OCI-LY7 (cell line): ENCODE measurements at regions not wholly inside any gene's neighbourhood (a gene's known extent, or its start where the extent isn't known, plus 50 kb on each side); places are given as distances from the start of the nearest gene placed in this dataset.
A peak's percentile ranks its signal among the peaks of the same experiment; 100 is the strongest.
"Not testable (repeated sequence)": the region's sequence is repeated elsewhere in the genome, so short reads cannot be mapped to it uniquely, and the experiment has no call there.

ENCODE experiments used
- BruUV-seq: library from RNA; stranded (reverse); fragments of 400-500 nt; replicated peaks from 2 replicates; lab custom pipeline; 2021; lab: Mats Ljungman, UMichigan
- CTCF ChIA-PET: fragments of 300-600 bp; sonication (Branson Sonifier 250); formaldehyde crosslinking; loops from one replicate; lab custom pipeline; 2022; ENCODE audit warnings: antibody characterized with exemption; ENCODE audit not compliant: unreplicated experiment; lab: Charles Lee
- POLR2A ChIA-PET: fragments of 300-600 bp; sonication (Branson Sonifier 250); formaldehyde crosslinking; loops from one replicate; lab custom pipeline; 2022; ENCODE audit warnings: antibody characterized with exemption; lab: Charles Lee
- DNase-seq: peaks from one replicate; pipeline ENCODE4 v3.0.0-alpha.2; 2015; ENCODE audit warnings: low spot score
- H2AFZ ChIP-seq: fragments of 200-600 bp; sonication (generic), shearing (Covaris generic); 2 replicates; pipeline ENCODE4 v1.6.1; 2014; ENCODE audit warnings: mild to moderate bottlenecking, antibody characterized with exemption, low read length, moderate library complexity
- H3K27ac ChIP-seq: fragments of 200-600 bp; sonication (generic); 2 replicates; pipeline ENCODE4 v1.5.1; 2014; ENCODE audit warnings: mixed run types, low read depth, mild to moderate bottlenecking, moderate library complexity, low read length, inconsistent platforms; ENCODE audit not compliant: poor library complexity, severe bottlenecking
- H3K36me3 ChIP-seq: fragments of 200-600 bp; sonication (generic); 2 replicates; pipeline ENCODE4 v1.6.1; 2014; ENCODE audit warnings: mild to moderate bottlenecking, antibody characterized with exemption, low read length, moderate library complexity, mixed read lengths; ENCODE audit not compliant: insufficient read depth
- H3K4me1 ChIP-seq: fragments of 200-600 bp; sonication (generic); 2 replicates; pipeline ENCODE4 v1.5.1; 2014; ENCODE audit warnings: mild to moderate bottlenecking, low read length; ENCODE audit not compliant: insufficient read depth, poor library complexity, severe bottlenecking
- H3K4me2 ChIP-seq: fragments of 200-600 bp; sonication (generic); 2 replicates; pipeline ENCODE4 v1.6.1; 2014; ENCODE audit warnings: mild to moderate bottlenecking, low read length
- H3K4me3 ChIP-seq: fragments of 200-600 bp; sonication (generic); 2 replicates; pipeline ENCODE4 v1.5.1; 2014; ENCODE audit warnings: mild to moderate bottlenecking, low read depth, low read length; ENCODE audit not compliant: poor library complexity, severe bottlenecking
- H3K79me2 ChIP-seq: fragments of 200-600 bp; sonication (generic); 2 replicates; pipeline ENCODE4 v1.6.1; 2016; ENCODE audit warnings: low read depth, mild to moderate bottlenecking, low read length, moderate library complexity, mixed read lengths; ENCODE audit not compliant: insufficient read depth
- H3K9me2 ChIP-seq: fragments of 200-600 bp; sonication (generic); 2 replicates; pipeline ENCODE4 v1.6.1; 2016; ENCODE audit warnings: mild to moderate bottlenecking, low read length, mixed read lengths; ENCODE audit not compliant: insufficient read depth
- H3K9me3 ChIP-seq: fragments of 200-600 bp; sonication (generic); 2 replicates; pipeline ENCODE4 v1.6.1; 2014; ENCODE audit warnings: mild to moderate bottlenecking, mixed run types, low read length, mixed read lengths
- H4K20me1 ChIP-seq: fragments of 200-600 bp; sonication (generic); 2 replicates; pipeline ENCODE4 v1.6.1; 2014; ENCODE audit warnings: mild to moderate bottlenecking, antibody characterized with exemption, low read length, moderate library complexity, mixed read lengths; ENCODE audit not compliant: insufficient read depth
- intact Hi-C: fragments of 100-400 bp; cut with micrococcal nuclease; formaldehyde crosslinking; loops from one replicate; pipeline ENCODE4 v1.10.0; 2022; ENCODE audit not compliant: unreplicated experiment
- TF ChIP-seq, protein P1 (sequence below): fragments of 200-600 bp; sonication (generic); conservative IDR thresholded peaks from 2 replicates; pipeline ENCODE4 v1.5.1; 2014; ENCODE audit warnings: mild to moderate bottlenecking, antibody characterized with exemption, low read length, moderate library complexity, mixed read lengths

DNA sequence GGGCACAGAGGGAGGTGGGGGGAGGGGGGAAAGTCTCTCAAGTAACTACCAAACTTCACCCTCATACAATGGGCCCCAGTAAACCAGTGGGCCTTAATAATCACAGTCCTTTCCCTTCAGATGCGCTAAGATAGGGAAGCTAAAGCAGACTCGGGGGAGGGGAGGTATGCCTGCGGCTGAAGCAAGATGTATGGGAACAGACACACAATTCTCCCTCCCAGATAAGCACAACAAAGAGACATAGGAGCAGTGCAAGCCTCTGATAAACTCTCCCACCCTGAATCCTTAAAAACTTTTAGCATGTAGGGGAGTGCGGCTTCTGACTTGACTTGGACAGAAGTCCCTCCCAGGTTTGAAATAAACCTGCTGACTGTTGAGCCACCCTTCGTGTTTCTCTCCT lies 54.7 kb downstream of the PROP1 start:
- H3K27ac ChIP-seq, H3K9me2 ChIP-seq, H3K4me3 ChIP-seq, H3K79me2 ChIP-seq, CTCF ChIA-PET, H3K36me3 ChIP-seq, H3K4me1 ChIP-seq, H3K4me2 ChIP-seq, H2AFZ ChIP-seq, H4K20me1 ChIP-seq, intact Hi-C loops, DNase-seq, BruUV-seq, H3K9me3 ChIP-seq, POLR2A ChIA-PET: not testable (repeated sequence)

DNA sequence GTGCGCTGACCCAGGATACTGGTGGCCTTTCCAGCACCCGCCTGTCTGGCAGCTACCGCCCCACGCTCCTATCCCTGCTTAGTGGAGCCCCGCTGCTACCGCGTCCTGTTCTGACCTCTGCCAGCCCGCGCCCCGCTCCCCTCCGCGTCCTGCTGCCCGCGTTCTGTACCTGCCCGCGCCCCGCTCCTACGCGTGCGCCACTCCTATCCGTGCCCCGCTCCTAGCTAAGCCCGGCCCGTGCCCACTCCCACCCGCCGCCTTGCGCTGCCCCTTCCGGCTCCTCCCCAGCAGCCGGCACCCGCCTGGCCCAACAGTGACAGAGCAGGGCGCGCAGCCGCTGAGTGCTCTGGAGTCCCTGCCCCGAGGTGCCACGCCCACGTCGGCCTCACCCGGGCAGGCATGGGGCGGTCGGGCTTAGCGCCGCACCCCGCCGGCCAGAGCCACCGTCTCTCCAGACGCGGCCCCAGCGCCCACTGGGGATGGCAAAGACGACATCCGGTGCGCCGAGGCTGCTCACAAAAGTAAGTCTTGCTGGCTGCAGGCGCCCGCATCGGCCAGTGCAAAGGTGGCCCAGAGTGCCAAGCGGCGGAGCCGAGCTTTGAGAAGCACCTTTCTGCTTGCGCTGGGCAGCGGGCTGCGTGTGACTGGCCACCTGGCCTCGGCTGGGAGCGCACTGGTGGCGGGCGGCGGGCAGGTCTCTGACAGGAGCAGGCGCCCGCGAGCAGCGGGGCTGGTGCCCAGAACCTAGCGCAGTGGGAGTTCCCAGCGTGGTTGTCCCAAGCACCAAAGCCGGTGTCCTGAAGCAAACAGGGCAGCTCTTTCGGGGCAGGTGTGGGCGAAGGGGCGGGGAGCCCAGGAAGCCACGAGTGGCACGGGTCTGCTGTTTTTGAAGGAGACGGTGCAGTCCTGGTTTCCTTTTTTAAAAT lies 56.5 kb downstream of the PROP1 start:
- H3K9me3 ChIP-seq, H2AFZ ChIP-seq, H3K79me2 ChIP-seq, H3K4me2 ChIP-seq, DNase-seq, POLR2A ChIA-PET, CTCF ChIA-PET, H4K20me1 ChIP-seq, H3K4me1 ChIP-seq, BruUV-seq, H3K27ac ChIP-seq, H3K9me2 ChIP-seq, intact Hi-C loops, H3K36me3 ChIP-seq, H3K4me3 ChIP-seq: not testable (repeated sequence)

DNA sequence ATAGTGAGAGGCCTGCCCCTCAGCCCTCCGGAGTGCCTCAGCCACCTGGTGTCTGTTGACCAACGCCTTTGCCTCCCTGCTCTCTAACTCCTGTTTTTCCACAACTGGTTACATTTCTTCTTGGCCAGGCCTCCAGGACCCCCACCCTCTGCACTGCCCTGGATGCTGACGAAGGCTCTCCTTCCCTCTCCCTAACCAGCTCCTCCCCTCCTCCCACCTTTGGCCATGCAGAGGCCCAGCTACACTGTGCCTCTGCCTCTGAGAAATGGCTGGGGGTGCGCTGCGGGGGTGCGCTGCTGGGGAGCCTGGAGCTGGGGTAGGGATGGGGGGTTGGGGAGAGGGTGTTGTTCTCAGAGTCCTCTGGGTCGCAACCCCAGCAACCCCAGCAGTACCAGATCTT lies 57.3 kb downstream of the PROP1 start:
- CTCF ChIA-PET, H4K20me1 ChIP-seq, H2AFZ ChIP-seq, H3K27ac ChIP-seq, H3K4me1 ChIP-seq, intact Hi-C loops, H3K4me2 ChIP-seq, H3K79me2 ChIP-seq, H3K9me2 ChIP-seq, H3K4me3 ChIP-seq, DNase-seq, BruUV-seq, POLR2A ChIA-PET, H3K36me3 ChIP-seq, H3K9me3 ChIP-seq: not testable (repeated sequence)

DNA sequence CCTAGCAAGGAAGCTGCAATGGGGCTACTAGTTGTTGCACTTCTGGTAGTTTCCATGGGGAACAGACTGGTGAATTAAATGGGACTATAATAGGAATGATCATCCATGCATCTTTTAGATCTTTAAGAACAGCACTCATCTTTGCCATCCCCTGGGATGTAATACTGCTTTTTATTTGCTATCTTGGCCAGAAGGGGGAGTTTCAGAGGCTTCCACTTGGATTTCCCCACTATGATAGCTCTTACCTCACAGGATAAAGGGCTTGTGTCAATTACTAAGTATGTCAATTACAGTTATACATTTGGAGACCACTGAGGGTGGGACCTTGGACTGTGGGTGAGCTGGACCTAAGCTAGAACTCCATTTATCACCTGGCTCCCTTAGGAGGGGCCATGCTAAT lies 61.8 kb downstream of the PROP1 start:
- TF ChIP-seq, protein P1, sequence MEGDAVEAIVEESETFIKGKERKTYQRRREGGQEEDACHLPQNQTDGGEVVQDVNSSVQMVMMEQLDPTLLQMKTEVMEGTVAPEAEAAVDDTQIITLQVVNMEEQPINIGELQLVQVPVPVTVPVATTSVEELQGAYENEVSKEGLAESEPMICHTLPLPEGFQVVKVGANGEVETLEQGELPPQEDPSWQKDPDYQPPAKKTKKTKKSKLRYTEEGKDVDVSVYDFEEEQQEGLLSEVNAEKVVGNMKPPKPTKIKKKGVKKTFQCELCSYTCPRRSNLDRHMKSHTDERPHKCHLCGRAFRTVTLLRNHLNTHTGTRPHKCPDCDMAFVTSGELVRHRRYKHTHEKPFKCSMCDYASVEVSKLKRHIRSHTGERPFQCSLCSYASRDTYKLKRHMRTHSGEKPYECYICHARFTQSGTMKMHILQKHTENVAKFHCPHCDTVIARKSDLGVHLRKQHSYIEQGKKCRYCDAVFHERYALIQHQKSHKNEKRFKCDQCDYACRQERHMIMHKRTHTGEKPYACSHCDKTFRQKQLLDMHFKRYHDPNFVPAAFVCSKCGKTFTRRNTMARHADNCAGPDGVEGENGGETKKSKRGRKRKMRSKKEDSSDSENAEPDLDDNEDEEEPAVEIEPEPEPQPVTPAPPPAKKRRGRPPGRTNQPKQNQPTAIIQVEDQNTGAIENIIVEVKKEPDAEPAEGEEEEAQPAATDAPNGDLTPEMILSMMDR: peak; percentile 53
- CTCF ChIA-PET: not testable (repeated sequence)

DNA sequence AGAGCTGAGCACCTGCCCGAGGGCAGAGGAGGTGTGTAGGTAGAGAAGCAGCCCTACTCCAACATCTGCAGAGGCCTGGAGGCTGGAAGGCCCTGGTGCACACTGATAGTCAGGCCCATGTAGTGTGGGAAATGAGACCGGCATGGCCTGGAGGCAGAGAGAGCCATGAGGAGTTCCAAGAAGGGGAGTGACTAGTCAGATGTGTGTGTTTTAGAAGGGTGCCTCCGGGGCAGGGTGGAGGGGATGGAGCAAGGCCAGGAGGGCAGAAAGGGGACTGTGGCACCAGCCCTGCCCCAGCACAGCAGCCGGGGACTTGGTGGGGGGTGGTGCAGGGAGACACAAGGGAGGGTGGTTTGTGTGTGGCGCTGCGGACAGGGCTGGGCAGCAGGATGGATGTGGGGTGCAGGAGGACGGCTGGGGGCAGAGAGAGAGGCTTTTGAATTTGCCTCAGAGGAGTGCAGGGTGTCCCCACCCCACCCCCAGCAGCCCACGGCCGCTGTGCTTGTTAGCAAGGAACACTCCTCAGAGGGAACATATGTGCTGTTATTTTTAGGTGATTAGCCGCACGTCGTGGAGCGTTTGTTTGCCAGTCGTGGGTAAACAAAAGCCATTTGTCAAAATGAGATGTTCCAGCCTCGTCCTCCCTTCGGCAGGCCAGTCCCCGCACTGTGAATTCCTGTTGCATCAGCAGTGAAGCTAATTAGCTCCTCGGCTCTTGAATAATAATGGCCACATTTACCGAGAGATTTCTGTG lies 65.6 kb downstream of the PROP1 start:
- H3K79me2 ChIP-seq, H3K36me3 ChIP-seq, intact Hi-C loops, H3K4me2 ChIP-seq, H3K27ac ChIP-seq, H3K9me2 ChIP-seq, POLR2A ChIA-PET, H3K4me3 ChIP-seq, BruUV-seq, H3K9me3 ChIP-seq, H2AFZ ChIP-seq, H4K20me1 ChIP-seq, DNase-seq, CTCF ChIA-PET, H3K4me1 ChIP-seq: not testable (repeated sequence)

More for the DNA sequence above, 61.8 kb downstream of the PROP1 start:
- H3K4me2 ChIP-seq, POLR2A ChIA-PET, H3K4me3 ChIP-seq, H3K79me2 ChIP-seq, H3K9me3 ChIP-seq, H2AFZ ChIP-seq, H3K4me1 ChIP-seq, BruUV-seq, H3K36me3 ChIP-seq, H3K27ac ChIP-seq, H4K20me1 ChIP-seq, H3K9me2 ChIP-seq, intact Hi-C loops: not testable (repeated sequence)
- DNase-seq: peak; percentile 16
